ENCODE measurements at regions not wholly inside any gene's neighbourhood (a gene's known extent, or its start where the extent isn't known, plus 50 kb on each side); places are given as distances from the start of the nearest gene placed in this dataset.
"Not testable (repeated sequence)": the region's sequence is repeated elsewhere in the genome, so short reads cannot be mapped to it uniquely, and the experiment has no call there.

DNA sequence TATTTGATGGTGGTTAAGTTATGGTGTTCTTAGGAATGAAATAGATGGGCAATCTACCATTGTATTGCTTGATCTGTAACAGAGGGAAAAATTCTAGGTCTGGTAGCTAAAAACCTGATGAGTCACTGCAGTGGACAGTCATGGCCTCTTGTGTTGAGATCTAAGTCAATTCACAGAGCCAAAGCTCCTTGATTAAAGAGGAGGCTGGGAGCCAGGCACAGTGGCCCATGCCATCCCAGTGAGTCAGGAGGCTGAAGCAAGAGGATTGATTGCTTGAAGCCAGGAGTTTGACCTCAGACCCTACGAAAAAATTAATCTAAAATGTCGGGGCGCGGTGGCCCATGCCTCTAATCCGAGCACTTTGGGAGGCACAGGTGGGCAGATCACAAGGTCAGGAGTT is 67.1 kb upstream of the KPNA3 start:
- Histone ChIP-seq H3K27me3 (ENCODE audit: low read depth) (no peaks in the 10 kb centered on the region), H3K27ac (replicated peaks) (no peak overlapping the region), H3K9me3 (replicated peaks) (peaks cover 7% of the 10 kb centered on the region), H3K4me3 (no peak overlapping the region), H3K36me3 (no peaks in the 10 kb centered on the region), H3K4me1 (no peaks in the 10 kb centered on the region)
- DNase-seq, result no peak
- TF ChIP-seq, protein P1, sequence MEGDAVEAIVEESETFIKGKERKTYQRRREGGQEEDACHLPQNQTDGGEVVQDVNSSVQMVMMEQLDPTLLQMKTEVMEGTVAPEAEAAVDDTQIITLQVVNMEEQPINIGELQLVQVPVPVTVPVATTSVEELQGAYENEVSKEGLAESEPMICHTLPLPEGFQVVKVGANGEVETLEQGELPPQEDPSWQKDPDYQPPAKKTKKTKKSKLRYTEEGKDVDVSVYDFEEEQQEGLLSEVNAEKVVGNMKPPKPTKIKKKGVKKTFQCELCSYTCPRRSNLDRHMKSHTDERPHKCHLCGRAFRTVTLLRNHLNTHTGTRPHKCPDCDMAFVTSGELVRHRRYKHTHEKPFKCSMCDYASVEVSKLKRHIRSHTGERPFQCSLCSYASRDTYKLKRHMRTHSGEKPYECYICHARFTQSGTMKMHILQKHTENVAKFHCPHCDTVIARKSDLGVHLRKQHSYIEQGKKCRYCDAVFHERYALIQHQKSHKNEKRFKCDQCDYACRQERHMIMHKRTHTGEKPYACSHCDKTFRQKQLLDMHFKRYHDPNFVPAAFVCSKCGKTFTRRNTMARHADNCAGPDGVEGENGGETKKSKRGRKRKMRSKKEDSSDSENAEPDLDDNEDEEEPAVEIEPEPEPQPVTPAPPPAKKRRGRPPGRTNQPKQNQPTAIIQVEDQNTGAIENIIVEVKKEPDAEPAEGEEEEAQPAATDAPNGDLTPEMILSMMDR (IDR thresholded peaks at IDR 0.05; ENCODE audit: borderline replicate concordance), result no peak
- intact Hi-C loops (cut with micrococcal nuclease), result no loop called here

DNA sequence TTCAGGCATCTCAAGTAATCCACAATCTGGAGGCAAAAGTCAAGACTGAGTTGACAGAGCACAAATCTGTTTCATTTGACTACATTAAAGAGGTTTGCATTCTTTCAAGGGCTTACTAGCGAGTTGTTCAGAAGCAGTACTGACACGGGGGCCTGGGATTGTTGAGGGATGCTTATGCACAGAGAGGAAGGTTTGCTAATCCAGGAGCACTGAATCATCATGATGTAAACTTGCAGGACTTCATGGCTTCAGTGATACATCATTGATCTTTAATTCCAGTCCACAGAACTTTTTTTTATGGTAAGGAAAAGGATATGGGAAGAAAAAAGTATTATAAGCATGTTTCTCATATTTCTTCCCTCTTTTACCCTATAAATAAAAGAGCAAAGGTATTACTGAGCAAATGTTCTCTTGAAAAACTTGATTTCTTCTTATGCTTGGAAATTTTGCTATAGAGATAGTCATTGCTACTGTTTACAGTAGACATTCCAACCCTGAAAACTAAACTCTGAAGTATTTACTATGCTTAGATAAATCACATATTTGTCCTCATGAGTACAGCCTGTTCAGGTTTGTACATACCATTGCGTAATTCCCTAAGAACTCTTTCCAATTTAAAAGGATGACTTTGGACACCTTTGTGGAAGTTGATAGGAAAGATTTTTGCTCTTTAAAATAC is 65.8 kb upstream of the KPNA3 start:
- Histone ChIP-seq H3K36me3 (no peaks in the 10 kb centered on the region), H3K4me3 (no peak overlapping the region), H3K9me3 (replicated peaks) (peaks cover 15% of the 10 kb centered on the region), H3K27ac (replicated peaks) (no peak overlapping the region), H3K4me1 (no peaks in the 10 kb centered on the region), H3K27me3 (ENCODE audit: low read depth) (no peaks in the 10 kb centered on the region)
- DNase-seq, result no peak
- TF ChIP-seq, protein P1 (IDR thresholded peaks at IDR 0.05; ENCODE audit: borderline replicate concordance), result no peak
- intact Hi-C loops (cut with micrococcal nuclease), result no loop called here

DNA sequence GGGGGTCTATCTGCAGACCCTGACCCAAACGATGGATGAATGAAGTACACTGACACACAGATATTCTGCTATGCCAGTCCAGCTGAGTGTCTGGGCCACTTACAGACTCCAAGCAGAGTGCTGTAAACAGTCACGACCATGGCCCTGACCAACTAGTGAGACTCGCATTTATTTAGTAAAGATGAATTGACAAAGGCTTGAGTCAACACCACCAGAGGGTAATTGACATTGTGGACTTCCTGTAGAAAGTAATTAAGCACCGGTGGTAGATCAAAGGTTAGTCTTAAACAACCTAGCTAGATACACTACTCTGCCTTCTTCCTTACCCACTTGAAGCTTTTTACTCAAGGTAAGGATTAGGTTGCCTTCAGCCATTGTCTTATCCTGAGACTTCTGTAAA is 63.4 kb upstream of the KPNA3 start:
- no peak for DNase-seq
- intact Hi-C loops (cut with micrococcal nuclease), result no loop called here
- no peaks in the 10 kb centered on the region for H3K36me3 ChIP-seq
- H3K4me3 ChIP-seq, result no peak overlapping the region
- no peak overlapping the region for H3K27ac ChIP-seq (replicated peaks)
- TF ChIP-seq, protein P1 (IDR thresholded peaks at IDR 0.05; ENCODE audit: borderline replicate concordance), result no peak
- no peaks in the 10 kb centered on the region for H3K27me3 ChIP-seq (ENCODE audit: low read depth)
- H3K9me3 ChIP-seq (replicated peaks), result peaks cover 22% of the 10 kb centered on the region
- no peaks in the 10 kb centered on the region for H3K4me1 ChIP-seq

DNA sequence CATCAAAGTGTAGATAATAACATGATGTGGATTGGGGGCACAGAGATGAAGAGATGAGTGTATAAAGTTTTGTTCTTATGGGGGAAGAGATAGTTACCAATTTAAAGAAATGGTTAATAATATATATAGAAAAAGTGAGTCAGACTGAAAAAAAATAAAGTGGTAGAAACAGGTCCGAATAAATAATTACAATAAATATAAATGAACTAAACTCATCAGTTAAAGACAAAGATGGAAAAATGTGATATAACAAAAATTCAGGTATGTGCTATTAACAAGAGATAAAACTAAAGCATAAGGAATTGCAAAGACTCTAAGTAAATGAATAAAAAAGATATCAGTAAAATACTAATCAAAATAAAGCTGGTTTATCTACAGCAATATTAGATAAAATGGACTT is 61.1 kb upstream of the KPNA3 start:
- no peaks in the 10 kb centered on the region for H3K36me3 ChIP-seq
- no peak for DNase-seq
- H3K27me3 ChIP-seq (ENCODE audit: low read depth), result no peaks in the 10 kb centered on the region
- H3K4me1 ChIP-seq, result no peaks in the 10 kb centered on the region
- intact Hi-C loops (cut with micrococcal nuclease), result no loop called here
- peaks cover 22% of the 10 kb centered on the region for H3K9me3 ChIP-seq (replicated peaks)
- H3K4me3 ChIP-seq, result no peak overlapping the region
- TF ChIP-seq, protein P1 (IDR thresholded peaks at IDR 0.05; ENCODE audit: borderline replicate concordance), result no peak
- no peak overlapping the region for H3K27ac ChIP-seq (replicated peaks)

DNA sequence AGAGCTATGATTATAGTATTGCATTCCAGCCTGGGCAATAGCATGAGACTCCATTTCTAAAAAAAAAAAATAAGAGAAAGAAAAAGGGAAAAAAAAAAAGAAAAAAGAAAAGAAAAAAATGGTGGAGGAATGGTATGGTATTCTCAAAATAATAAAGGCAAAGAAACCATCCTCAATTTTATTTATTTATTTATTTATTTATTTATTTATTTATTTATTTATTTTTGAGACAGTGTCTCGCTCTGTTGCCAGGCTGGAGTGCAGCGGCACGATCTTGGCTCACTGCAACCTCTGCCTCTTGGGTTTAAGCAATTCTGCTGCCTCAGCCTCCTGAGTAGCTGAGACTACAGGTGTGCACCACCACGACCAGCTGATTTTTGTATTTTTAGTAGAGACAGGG is 60.0 kb upstream of the KPNA3 start:
- DNase-seq; H3K36me3 ChIP-seq; H3K4me3 ChIP-seq; H3K27me3 ChIP-seq (ENCODE audit: low read depth); H3K4me1 ChIP-seq; H3K27ac ChIP-seq (replicated peaks); intact Hi-C loops (cut with micrococcal nuclease): not testable (repeated sequence)
- peaks cover 22% of the 10 kb centered on the region for H3K9me3 ChIP-seq (replicated peaks)

DNA sequence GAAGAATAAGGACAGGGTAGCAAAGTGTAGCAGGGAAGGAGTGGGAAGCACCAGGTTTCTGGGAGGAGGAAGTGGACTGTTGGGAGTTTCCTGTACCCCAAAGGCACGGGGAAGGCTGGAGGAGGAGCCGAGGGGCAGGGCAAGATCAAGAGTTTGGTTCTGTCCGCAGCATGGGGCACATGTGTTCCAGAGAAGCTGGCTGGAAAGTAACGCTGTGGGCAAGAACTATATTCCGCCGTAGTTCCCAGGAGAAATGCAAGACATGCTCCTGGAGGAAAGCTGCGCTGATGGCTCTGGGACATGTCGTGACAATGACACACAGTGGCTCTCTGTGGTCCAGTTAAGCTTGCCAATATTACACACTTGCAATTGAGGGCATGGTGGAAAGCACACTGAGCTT is 51.7 kb upstream of the KPNA3 start:
- no peaks in the 10 kb centered on the region for H3K27me3 ChIP-seq (ENCODE audit: low read depth)
- H3K27ac ChIP-seq (replicated peaks), result no peak overlapping the region
- no peak for DNase-seq
- no peaks in the 10 kb centered on the region for H3K9me3 ChIP-seq (replicated peaks)
- H3K4me3 ChIP-seq, result no peak overlapping the region
- H3K36me3 ChIP-seq, result no peaks in the 10 kb centered on the region
- peaks cover 5% of the 10 kb centered on the region for H3K4me1 ChIP-seq
- TF ChIP-seq, protein P1 (IDR thresholded peaks at IDR 0.05; ENCODE audit: borderline replicate concordance), result no peak
- intact Hi-C loops (cut with micrococcal nuclease), result loop anchor here (5.0 kb wide), 1 partner anchor 172 kb away; no protein-coding TSS in a partner anchor

All from left ventricle myocardium inferior (tissue), 1 donor.